Forelimb muscle (tissue), 1 donor: ENCODE measurements at regions not wholly inside any gene's neighbourhood (a gene's known extent, or its start where the extent isn't known, plus 50 kb on each side); places are given as distances from the start of the nearest gene placed in this dataset.
A peak's percentile ranks its signal among the peaks of the same experiment; 100 is the strongest.

Source experiments
- DNase-seq: peaks from one replicate; pipeline ENCODE4 v3.0.0-alpha.2; 2013; ENCODE audit warnings: low read depth

DNA sequence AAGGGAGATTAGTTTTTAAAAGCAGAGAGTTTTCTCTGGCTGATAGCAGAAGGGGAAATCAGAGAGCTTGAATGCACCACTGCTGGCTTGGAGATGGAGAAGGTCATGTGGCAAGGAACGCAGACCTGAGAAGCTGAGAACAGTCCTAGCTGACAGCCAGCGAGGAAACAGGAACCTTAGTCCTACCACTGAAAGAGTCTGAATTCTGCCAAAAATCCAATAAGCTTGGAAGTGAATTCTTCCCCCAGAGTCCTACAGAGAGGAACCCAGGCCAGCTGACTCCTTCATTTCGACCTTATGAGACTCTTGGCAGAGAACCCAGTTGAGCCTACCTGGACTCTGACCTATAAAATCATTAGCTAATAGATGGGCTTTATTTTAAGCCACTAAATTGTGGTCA, 371.9 kb upstream of the TNP1 start:
- no peak for DNase-seq

DNA sequence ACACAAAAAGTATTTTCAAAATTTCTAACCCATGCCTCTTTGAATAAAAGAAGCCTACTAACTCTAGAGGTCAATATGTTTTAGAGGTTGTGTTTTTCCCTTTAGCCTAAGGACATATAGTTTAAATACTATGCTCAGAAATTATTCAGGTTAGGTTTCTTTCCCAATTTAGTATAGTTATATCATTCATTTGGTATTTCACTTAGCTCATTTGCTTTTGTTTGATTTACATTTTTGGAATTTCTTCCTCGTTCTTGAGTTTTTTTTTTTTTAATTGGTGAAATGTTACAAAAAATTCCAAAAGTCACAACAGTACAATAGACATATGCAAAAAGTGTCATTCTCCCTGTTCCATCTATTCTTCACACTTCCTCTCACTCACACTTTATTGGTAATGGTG, 371.3 kb upstream of the TNP1 start:
- no peak for DNase-seq

- DNase-seq, result no peak
Measured at GRCh38 chr2:217228732-217229131, 368.9 kb upstream of the TNP1 start.

DNA sequence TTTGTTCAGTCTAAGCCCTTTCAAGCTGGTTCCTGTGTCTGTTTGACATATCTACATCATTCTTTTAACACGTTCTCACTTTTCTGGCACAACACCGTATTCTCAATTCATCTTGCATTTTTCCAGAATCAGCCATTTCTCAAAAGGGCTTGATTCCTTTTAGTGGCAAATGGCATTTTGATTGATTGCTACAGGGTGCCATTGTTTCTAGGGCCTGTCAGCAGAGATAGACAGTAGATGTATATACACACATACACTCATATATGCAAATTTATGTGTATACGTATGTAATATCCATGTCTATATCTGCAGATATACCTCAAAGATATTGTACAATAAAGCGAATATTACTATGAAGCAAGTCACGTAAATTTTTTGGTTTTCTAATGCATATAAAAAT, 367.9 kb upstream of the TNP1 start:
- no peak for DNase-seq

DNA sequence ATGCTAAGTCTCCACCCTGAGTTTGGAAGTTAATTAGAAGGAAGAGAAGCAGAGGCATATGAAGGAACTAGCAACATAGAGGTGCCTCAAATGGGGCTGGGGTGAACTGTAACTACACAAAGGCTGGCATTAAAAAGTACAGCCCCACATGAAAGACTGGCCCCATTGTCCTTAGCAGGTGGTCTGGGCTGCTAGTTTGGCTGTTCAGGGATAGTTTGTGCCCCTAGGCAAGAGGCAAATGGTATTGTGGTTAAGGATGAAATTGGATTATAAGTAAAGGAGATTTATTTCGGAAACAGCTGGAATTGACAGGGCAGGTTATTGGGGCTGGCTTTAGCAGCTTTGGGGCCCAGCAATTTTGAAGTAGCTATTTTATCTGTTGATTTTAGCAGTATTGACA, 365.7 kb upstream of the TNP1 start:
- no peak for DNase-seq

- DNase-seq, result no peak
Measured at GRCh38 chr2:217223222-217223930, 363.5 kb upstream of the TNP1 start.

DNA sequence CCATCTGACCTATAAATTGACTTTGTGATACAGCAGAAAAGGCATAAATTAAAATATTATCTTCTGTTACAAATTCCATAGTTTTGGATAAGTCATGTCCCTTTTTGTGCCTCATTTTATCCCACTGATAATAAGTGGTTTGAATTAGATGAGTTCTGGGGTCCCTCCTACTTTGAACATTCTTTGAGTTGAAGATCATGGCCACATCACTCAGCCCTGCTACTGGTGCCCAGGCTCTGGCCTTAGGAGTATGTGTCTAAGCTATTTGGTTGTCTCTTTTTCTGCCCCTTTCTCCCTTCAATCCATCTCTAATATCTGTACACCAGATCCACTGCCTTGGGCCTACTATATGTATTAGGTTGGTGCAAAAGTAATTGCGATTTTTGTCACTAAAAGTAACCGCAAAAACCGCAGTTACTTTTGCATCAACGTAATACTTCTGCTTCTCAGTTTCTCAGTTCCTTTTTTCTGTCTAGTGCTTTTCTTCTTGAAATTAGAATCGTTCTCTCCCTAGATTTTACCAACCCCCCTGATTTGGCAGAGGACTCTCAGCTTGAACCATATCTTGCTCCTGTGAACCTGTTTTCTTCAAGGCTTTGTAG, 362.5 kb upstream of the TNP1 start:
- DNase-seq, result no peak

GRCh38 chr2:217220228-217221013, 360.6 kb upstream of the TNP1 start:
- DNase-seq, result peak; percentile 34

DNA sequence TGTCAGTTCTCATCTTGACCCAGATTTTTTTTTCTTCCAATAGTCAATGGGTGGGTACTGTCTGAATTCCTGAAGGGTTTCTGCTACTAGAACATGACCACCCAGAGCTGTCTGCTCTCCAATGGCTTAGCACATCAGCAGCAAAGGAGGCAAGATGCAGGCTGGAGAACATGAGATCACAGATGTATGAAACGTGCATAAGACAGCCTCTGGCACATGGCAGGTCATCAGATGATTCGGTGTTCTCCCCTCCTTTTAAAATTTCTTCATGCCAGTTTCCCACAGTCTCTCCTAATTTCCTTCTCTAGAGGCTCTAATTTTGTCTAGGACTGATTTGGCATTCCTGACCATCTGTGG, 359.3 kb upstream of the TNP1 start:
- DNase-seq, result no peak

- DNase-seq, result no peak
Measured at GRCh38 chr2:217218269-217219163, 358.7 kb upstream of the TNP1 start.

- DNase-seq, result no peak
Measured at GRCh38 chr2:217216982-217217381, 357.1 kb upstream of the TNP1 start.

DNA sequence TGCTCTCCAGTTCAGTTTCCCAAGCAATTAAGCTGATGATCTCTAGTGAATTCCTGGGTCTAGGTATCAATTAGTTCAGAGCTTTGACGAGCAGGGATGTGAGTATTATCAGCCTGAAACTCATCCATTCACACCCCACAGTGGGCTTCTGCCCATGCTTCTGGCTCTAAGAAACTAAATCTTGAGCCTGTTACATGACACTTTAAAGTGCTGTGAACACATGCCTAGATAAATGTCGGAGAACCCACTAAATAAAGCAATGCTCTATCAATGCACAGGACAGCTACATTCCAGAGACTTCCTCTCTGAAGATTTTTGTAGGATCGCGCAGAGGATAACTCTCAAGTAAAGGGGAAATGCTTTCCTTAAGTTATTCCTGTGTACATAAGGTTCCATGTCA, 356.5 kb upstream of the TNP1 start:
- DNase-seq, result no peak

GRCh38 chr2:217215877-217216276, 356.0 kb upstream of the TNP1 start:
- DNase-seq, result no peak

DNA sequence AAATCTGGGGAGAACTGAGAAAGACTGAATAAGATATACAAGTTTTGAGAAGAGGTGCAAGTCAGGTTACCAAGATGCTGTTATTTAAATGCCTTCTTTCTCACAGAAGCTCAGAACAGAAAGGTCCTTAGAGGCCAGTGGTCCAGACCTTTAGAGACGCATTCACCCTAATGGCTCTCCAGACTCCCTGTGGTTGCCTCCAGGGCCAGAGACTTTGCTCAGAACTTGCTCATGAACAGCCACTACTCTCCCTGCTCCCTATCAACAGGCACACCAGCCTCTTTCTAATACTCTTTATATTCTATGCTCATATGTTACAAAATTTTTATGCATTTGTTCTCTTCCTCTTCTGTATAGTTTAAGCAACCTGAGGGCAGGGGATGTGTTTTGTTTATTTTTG, 349.0 kb upstream of the TNP1 start:
- DNase-seq, result no peak

DNA sequence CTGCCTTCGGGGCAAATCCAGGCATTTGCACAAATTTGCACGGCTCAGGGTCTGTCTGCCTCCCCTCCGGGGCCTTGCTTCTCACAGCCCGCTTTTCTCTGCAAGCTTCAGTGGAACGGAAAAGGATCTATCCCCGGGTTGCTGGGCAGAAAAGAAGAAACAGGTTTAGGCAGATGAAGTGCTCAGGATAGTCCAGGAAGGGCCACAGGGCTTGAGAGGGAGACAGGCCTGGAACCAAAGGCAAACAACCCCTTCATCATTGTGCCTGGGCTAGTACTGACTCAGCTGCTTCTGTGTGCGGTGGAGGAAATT, 347.8 kb upstream of the TNP1 start:
- no peak for DNase-seq

- DNase-seq, result no peak
Measured at GRCh38 chr2:217206907-217207698, 347.2 kb upstream of the TNP1 start.

DNA sequence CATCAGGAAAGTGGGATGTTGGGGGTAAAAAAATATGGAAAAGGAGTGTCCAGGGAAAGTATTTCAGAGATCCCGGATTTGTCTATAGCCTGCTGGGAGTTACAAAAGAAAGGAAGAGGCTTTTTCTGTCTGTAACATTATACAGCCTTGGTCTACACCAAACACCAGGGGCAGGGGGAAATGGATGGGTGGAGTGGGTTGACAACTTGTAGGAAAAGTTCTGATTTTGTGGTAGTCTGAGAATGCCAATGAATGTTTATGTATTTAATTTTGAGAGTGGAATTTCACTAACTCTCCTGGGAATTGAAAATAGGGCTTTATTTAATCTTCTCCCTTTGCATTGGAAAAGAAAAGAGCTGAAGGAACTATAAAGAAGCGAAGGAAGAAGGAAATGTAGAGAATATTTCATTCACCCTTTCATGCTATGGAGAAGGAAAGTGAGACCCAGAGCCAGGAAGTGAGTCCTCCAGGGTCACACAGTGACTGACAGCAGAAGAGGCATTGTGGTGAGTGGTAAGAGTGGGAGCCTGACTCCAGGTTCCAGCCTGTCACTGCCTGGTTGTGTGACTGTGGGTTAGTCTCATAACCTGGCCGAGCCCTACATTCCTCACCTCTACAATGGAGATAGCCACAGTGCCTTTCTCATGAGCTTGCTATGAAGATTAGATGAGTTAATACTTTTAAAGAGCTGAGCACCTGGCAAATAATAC, 346.3 kb upstream of the TNP1 start:
- no peak for DNase-seq

- no peak for DNase-seq
Measured at GRCh38 chr2:217204358-217204757, 344.5 kb upstream of the TNP1 start.

GRCh38 chr2:217203086-217203485, 343.2 kb upstream of the TNP1 start:
- DNase-seq, result no peak

GRCh38 chr2:217199255-217199630, 339.4 kb upstream of the TNP1 start:
- DNase-seq, result no peak
